ENCODE measurements at regions not wholly inside any gene's neighbourhood (a gene's known extent, or its start where the extent isn't known, plus 50 kb on each side); places are given as distances from the start of the nearest gene placed in this dataset.
"Not testable (repeated sequence)": the region's sequence is repeated elsewhere in the genome, so short reads cannot be mapped to it uniquely, and the experiment has no call there.

GRCh38 chr4:45208476-45208875, 482.1 kb upstream of the GNPDA2 start:
- not testable (repeated sequence) for H3K18ac ChIP-seq (ENCODE audit: low read length); H3K4me1 ChIP-seq (ENCODE audit: control insufficient read depth, low read depth, low read length); H4K8ac ChIP-seq (ENCODE audit: low read depth, low read length); H3K4me3 ChIP-seq (ENCODE audit: low read length); H3K4ac ChIP-seq (ENCODE audit: low read depth, low read length); H2BK5ac ChIP-seq (ENCODE audit: low read length); H3K79me2 ChIP-seq (ENCODE audit: control insufficient read depth, insufficient read depth, low read length); H3K36me3 ChIP-seq (ENCODE audit: control insufficient read depth, insufficient read depth, low read length); H4K5ac ChIP-seq (ENCODE audit: low read length); H3K23ac ChIP-seq (ENCODE audit: low read length); H3K9ac ChIP-seq (ENCODE audit: low read length); H3K27me3 ChIP-seq (ENCODE audit: insufficient read depth, low read length, poor library complexity); H3K4me2 ChIP-seq (ENCODE audit: low read length); H2AK5ac ChIP-seq (ENCODE audit: low read length); H3K56ac ChIP-seq (ENCODE audit: low read length); DNase-seq; H3K27ac ChIP-seq (ENCODE audit: low read depth, low read length); H2BK15ac ChIP-seq (replicated peaks; ENCODE audit: low read depth); H3K79me1 ChIP-seq (ENCODE audit: low read length); H2BK120ac ChIP-seq (ENCODE audit: low read depth, low read length)
- 100% methylated on average over 1 of the region's 21 CpGs for WGBS (ENCODE audit: extremely low coverage, insufficient coverage, low lambda C conversion rate)

GRCh38 chr4:45207864-45208331, 481.5 kb upstream of the GNPDA2 start:
- not testable (repeated sequence) for H3K56ac ChIP-seq (ENCODE audit: low read length); H3K4me3 ChIP-seq (ENCODE audit: low read length); H4K8ac ChIP-seq (ENCODE audit: low read depth, low read length); H3K9ac ChIP-seq (ENCODE audit: low read length); H3K79me2 ChIP-seq (ENCODE audit: control insufficient read depth, insufficient read depth, low read length); H3K4me1 ChIP-seq (ENCODE audit: control insufficient read depth, low read depth, low read length); H3K4ac ChIP-seq (ENCODE audit: low read depth, low read length); H3K23ac ChIP-seq (ENCODE audit: low read length); H3K27ac ChIP-seq (ENCODE audit: low read depth, low read length); H2BK5ac ChIP-seq (ENCODE audit: low read length); H3K36me3 ChIP-seq (ENCODE audit: control insufficient read depth, insufficient read depth, low read length); H3K18ac ChIP-seq (ENCODE audit: low read length); DNase-seq; H4K5ac ChIP-seq (ENCODE audit: low read length); H2BK15ac ChIP-seq (replicated peaks; ENCODE audit: low read depth); H2BK120ac ChIP-seq (ENCODE audit: low read depth, low read length); H3K4me2 ChIP-seq (ENCODE audit: low read length); H3K27me3 ChIP-seq (ENCODE audit: insufficient read depth, low read length, poor library complexity); H3K79me1 ChIP-seq (ENCODE audit: low read length); H2AK5ac ChIP-seq (ENCODE audit: low read length)
- no CpG with 5 or more reads among the region's 27 CpGs for WGBS (ENCODE audit: extremely low coverage, insufficient coverage, low lambda C conversion rate)

GRCh38 chr4:45207241-45207863, 481.0 kb upstream of the GNPDA2 start:
- DNase-seq; H2BK5ac ChIP-seq (ENCODE audit: low read length); H3K4me3 ChIP-seq (ENCODE audit: low read length); H3K27ac ChIP-seq (ENCODE audit: low read depth, low read length); H4K5ac ChIP-seq (ENCODE audit: low read length); H2AK5ac ChIP-seq (ENCODE audit: low read length); H3K79me2 ChIP-seq (ENCODE audit: control insufficient read depth, insufficient read depth, low read length); H3K23ac ChIP-seq (ENCODE audit: low read length); H2BK15ac ChIP-seq (replicated peaks; ENCODE audit: low read depth); H3K4me1 ChIP-seq (ENCODE audit: control insufficient read depth, low read depth, low read length); H3K18ac ChIP-seq (ENCODE audit: low read length); H3K56ac ChIP-seq (ENCODE audit: low read length); H3K36me3 ChIP-seq (ENCODE audit: control insufficient read depth, insufficient read depth, low read length); H3K79me1 ChIP-seq (ENCODE audit: low read length); H3K4ac ChIP-seq (ENCODE audit: low read depth, low read length); H3K9ac ChIP-seq (ENCODE audit: low read length); H3K4me2 ChIP-seq (ENCODE audit: low read length); H2BK120ac ChIP-seq (ENCODE audit: low read depth, low read length); H4K8ac ChIP-seq (ENCODE audit: low read depth, low read length); H3K27me3 ChIP-seq (ENCODE audit: insufficient read depth, low read length, poor library complexity): not testable (repeated sequence)
- WGBS (ENCODE audit: extremely low coverage, insufficient coverage, low lambda C conversion rate), result no CpG with 5 or more reads among the region's 30 CpGs

- Histone ChIP-seq H3K27me3 (ENCODE audit: insufficient read depth, low read length, poor library complexity) (no peaks in the 10 kb centered on the region), H3K79me1 (ENCODE audit: low read length) (no peaks in the 10 kb centered on the region), H3K27ac (ENCODE audit: low read depth, low read length) (no peak overlapping the region), H3K4me2 (ENCODE audit: low read length) (no peak overlapping the region), H3K4me1 (ENCODE audit: control insufficient read depth, low read depth, low read length) (no peaks in the 10 kb centered on the region), H3K9ac (ENCODE audit: low read length) (no peak overlapping the region), H3K36me3 (ENCODE audit: control insufficient read depth, insufficient read depth, low read length) (no peaks in the 10 kb centered on the region), H3K79me2 (ENCODE audit: control insufficient read depth, insufficient read depth, low read length) (no peaks in the 10 kb centered on the region), H2BK5ac (ENCODE audit: low read length) (no peak overlapping the region), H4K5ac (ENCODE audit: low read length) (no peak overlapping the region), H3K18ac (ENCODE audit: low read length) (no peak overlapping the region), H2AK5ac (ENCODE audit: low read length) (no peak overlapping the region), H4K8ac (ENCODE audit: low read depth, low read length) (no peak overlapping the region), H3K56ac (ENCODE audit: low read length) (no peak overlapping the region), H2BK120ac (ENCODE audit: low read depth, low read length) (no peak overlapping the region), H3K23ac (ENCODE audit: low read length) (no peak overlapping the region), H2BK15ac (replicated peaks; ENCODE audit: low read depth) (no peak overlapping the region), H3K4ac (ENCODE audit: low read depth, low read length) (no peak overlapping the region), H3K4me3 (ENCODE audit: low read length) (no peak overlapping the region)
- DNase-seq, result no peak
- no CpG with 5 or more reads among the region's 1 CpG for WGBS (ENCODE audit: extremely low coverage, insufficient coverage, low lambda C conversion rate)
Measured at GRCh38 chr4:45199736-45200135, 473.4 kb upstream of the GNPDA2 start.

- DNase-seq, result no peak
- Histone ChIP-seq H2BK5ac (ENCODE audit: low read length) (no peak overlapping the region), H4K5ac (ENCODE audit: low read length) (no peak overlapping the region), H3K27ac (ENCODE audit: low read depth, low read length) (no peak overlapping the region), H3K23ac (ENCODE audit: low read length) (no peak overlapping the region), H3K56ac (ENCODE audit: low read length) (no peak overlapping the region), H2BK15ac (replicated peaks; ENCODE audit: low read depth) (no peak overlapping the region), H3K4ac (ENCODE audit: low read depth, low read length) (no peak overlapping the region), H3K79me1 (ENCODE audit: low read length) (no peaks in the 10 kb centered on the region), H3K4me1 (ENCODE audit: control insufficient read depth, low read depth, low read length) (no peaks in the 10 kb centered on the region), H2BK120ac (ENCODE audit: low read depth, low read length) (no peak overlapping the region), H3K4me2 (ENCODE audit: low read length) (no peak overlapping the region), H2AK5ac (ENCODE audit: low read length) (no peak overlapping the region), H3K79me2 (ENCODE audit: control insufficient read depth, insufficient read depth, low read length) (no peaks in the 10 kb centered on the region), H3K27me3 (ENCODE audit: insufficient read depth, low read length, poor library complexity) (no peaks in the 10 kb centered on the region), H3K9ac (ENCODE audit: low read length) (no peak overlapping the region), H3K18ac (ENCODE audit: low read length) (no peak overlapping the region), H3K4me3 (ENCODE audit: low read length) (no peak overlapping the region), H4K8ac (ENCODE audit: low read depth, low read length) (no peak overlapping the region), H3K36me3 (ENCODE audit: control insufficient read depth, insufficient read depth, low read length) (no peaks in the 10 kb centered on the region)
- WGBS (ENCODE audit: extremely low coverage, insufficient coverage, low lambda C conversion rate), result no CpG with 5 or more reads among the region's 2 CpGs
Measured at GRCh38 chr4:45188501-45188900, 462.1 kb upstream of the GNPDA2 start.

- Histone ChIP-seq H3K4me2 (ENCODE audit: low read length) (no peak overlapping the region), H2BK5ac (ENCODE audit: low read length) (no peak overlapping the region), H2BK15ac (replicated peaks; ENCODE audit: low read depth) (no peak overlapping the region)
Measured at GRCh38 chr4:45186249-45186648, 459.9 kb upstream of the GNPDA2 start.

More at GRCh38 chr4:45186249-45186648, 459.9 kb upstream of the GNPDA2 start:
- no peak overlapping the region for H4K5ac ChIP-seq (ENCODE audit: low read length)
- no peak overlapping the region for H2AK5ac ChIP-seq (ENCODE audit: low read length)
- H3K27ac ChIP-seq (ENCODE audit: low read depth, low read length), result no peak overlapping the region
- H3K9ac ChIP-seq (ENCODE audit: low read length), result no peak overlapping the region
- H3K79me2 ChIP-seq (ENCODE audit: control insufficient read depth, insufficient read depth, low read length), result no peaks in the 10 kb centered on the region
- H4K8ac ChIP-seq (ENCODE audit: low read depth, low read length), result no peak overlapping the region
- H3K79me1 ChIP-seq (ENCODE audit: low read length), result no peaks in the 10 kb centered on the region
- H3K4ac ChIP-seq (ENCODE audit: low read depth, low read length), result no peak overlapping the region
- no peaks in the 10 kb centered on the region for H3K36me3 ChIP-seq (ENCODE audit: control insufficient read depth, insufficient read depth, low read length)
- H3K4me1 ChIP-seq (ENCODE audit: control insufficient read depth, low read depth, low read length), result no peaks in the 10 kb centered on the region
- no CpG with 5 or more reads among the region's 4 CpGs for WGBS (ENCODE audit: extremely low coverage, insufficient coverage, low lambda C conversion rate)
- H3K18ac ChIP-seq (ENCODE audit: low read length), result no peak overlapping the region
- H3K23ac ChIP-seq (ENCODE audit: low read length), result no peak overlapping the region
- H3K27me3 ChIP-seq (ENCODE audit: insufficient read depth, low read length, poor library complexity), result no peaks in the 10 kb centered on the region
- no peak for DNase-seq
- no peak overlapping the region for H3K56ac ChIP-seq (ENCODE audit: low read length)
- H2BK120ac ChIP-seq (ENCODE audit: low read depth, low read length), result no peak overlapping the region
- no peak overlapping the region for H3K4me3 ChIP-seq (ENCODE audit: low read length)

Data from mesendoderm (in vitro differentiated cells).